Colonic mucosa (tissue), 4 donors: ENCODE measurements at regions not wholly inside any gene's neighbourhood (a gene's known extent, or its start where the extent isn't known, plus 50 kb on each side); places are given as distances from the start of the nearest gene placed in this dataset.
"Not testable (repeated sequence)": the region's sequence is repeated elsewhere in the genome, so short reads cannot be mapped to it uniquely, and the experiment has no call there.

Experiments
- DNase-seq: peaks from one replicate; pipeline ENCODE4 v3.0.0-alpha.2; 2020
- H3K27ac ChIP-seq: fragments of 200-600 bp; one replicate; pipeline ENCODE4 v1.8.0; 2021
- H3K27me3 ChIP-seq: fragments of 200-600 bp; one replicate; pipeline ENCODE4 v1.8.0; 2021
- H3K36me3 ChIP-seq: fragments of 200-600 bp; one replicate; pipeline ENCODE4 v1.8.0; 2021
- H3K4me1 ChIP-seq: fragments of 200-600 bp; one replicate; pipeline ENCODE4 v1.8.0; 2021; ENCODE audit warnings: mild to moderate bottlenecking
- H3K4me3 ChIP-seq: fragments of 200-600 bp; one replicate; pipeline ENCODE4 v1.8.0; 2021
- H3K9ac ChIP-seq, 2 donors: one replicate each; pipeline ENCODE4 v1.7.0; 2013; ENCODE audit warnings: control low read depth in 2 of 2, low read depth in 2 of 2, low read length in 2 of 2
- H3K9me3 ChIP-seq: fragments of 200-600 bp; one replicate; pipeline ENCODE4 v1.8.0; 2021
- intact Hi-C: fragments of 100-400 bp; cut with DNase I; formaldehyde crosslinking; loops from one replicate; pipeline ENCODE4 v1.14.1; 2022
- TF ChIP-seq, protein P1 (sequence below): fragments of 200-600 bp; IDR thresholded peaks from one replicate; pipeline ENCODE4 v1.8.0; 2022; ENCODE audit warnings: antibody characterized with exemption, mild to moderate bottlenecking
- donor health status: healthy.
- donor health status: DM: no; HTN: no; CAD: no.
- donor health status: DM: no; HTN: no; CAD: no.

DNA sequence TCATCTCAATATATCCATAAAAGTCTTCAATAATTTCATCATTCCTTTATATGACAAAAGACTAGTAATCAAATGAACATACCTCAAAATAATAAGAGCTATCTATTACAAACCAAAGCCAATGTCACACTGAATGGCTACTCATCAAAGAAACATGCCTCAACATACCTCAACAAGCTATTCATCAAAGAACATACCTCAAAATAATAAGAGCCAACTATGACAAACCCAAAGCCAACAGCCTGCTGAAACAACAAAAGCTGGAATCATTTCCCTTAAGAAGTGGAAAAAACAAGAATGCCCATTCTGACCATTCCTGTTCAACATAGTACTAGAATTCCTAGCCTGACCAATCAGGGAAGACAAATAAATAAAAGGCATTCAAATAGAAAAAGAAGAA, 1373.7 kb downstream of the BRINP3 start:
- Histone ChIP-seq H3K36me3 (no peaks in the 10 kb centered on the region), H3K9me3 (no peaks in the 10 kb centered on the region), H3K4me1 (no peaks in the 10 kb centered on the region), H3K27ac (no peak overlapping the region), H3K4me3 (no peak overlapping the region), H3K9ac (no peak overlapping the region), H3K27me3 (no peaks in the 10 kb centered on the region)
- TF ChIP-seq, protein P1, sequence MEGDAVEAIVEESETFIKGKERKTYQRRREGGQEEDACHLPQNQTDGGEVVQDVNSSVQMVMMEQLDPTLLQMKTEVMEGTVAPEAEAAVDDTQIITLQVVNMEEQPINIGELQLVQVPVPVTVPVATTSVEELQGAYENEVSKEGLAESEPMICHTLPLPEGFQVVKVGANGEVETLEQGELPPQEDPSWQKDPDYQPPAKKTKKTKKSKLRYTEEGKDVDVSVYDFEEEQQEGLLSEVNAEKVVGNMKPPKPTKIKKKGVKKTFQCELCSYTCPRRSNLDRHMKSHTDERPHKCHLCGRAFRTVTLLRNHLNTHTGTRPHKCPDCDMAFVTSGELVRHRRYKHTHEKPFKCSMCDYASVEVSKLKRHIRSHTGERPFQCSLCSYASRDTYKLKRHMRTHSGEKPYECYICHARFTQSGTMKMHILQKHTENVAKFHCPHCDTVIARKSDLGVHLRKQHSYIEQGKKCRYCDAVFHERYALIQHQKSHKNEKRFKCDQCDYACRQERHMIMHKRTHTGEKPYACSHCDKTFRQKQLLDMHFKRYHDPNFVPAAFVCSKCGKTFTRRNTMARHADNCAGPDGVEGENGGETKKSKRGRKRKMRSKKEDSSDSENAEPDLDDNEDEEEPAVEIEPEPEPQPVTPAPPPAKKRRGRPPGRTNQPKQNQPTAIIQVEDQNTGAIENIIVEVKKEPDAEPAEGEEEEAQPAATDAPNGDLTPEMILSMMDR = no peak
- intact Hi-C loops = no loop called here
- DNase-seq = no peak

DNA sequence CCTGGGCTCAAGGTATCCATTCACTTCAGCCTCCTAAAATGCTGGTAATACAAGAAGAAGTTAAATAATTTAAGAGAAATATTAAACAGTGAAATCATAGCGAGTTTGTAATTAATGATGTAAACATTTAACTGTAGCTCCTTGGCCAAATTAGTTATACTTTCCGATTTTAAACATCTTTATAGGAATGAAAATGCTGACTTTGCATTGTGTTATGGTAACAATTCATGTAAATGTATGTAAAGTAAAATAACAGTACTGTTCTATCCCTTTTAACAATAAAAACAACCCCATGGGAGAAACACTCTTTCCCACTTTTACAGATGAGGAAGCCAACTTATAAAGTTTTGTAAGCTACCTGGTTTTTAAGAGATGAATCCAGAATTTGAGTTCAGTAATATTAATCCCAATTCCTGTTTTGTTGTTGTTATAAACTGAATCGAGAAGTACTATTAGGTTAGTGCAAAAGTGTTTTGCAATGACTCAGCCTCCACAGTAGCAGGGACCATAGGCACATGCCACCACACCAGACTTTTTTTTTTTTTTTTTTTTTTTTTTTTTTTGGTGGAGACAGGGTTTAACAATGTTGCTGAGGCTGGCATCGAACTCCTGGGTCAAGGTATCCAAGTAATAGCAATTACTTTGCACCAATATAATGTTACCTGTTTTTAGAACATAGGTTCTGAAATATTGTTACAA, 1360.4 kb downstream of the BRINP3 start:
- Histone ChIP-seq H3K27me3 (no peaks in the 10 kb centered on the region), H3K36me3 (no peaks in the 10 kb centered on the region), H3K27ac (no peak overlapping the region), H3K9me3 (no peaks in the 10 kb centered on the region), H3K4me1 (no peaks in the 10 kb centered on the region), H3K4me3 (no peak overlapping the region), H3K9ac (no peak overlapping the region)
- intact Hi-C loops = no loop called here
- TF ChIP-seq, protein P1 = no peak
- no peak for DNase-seq

DNA sequence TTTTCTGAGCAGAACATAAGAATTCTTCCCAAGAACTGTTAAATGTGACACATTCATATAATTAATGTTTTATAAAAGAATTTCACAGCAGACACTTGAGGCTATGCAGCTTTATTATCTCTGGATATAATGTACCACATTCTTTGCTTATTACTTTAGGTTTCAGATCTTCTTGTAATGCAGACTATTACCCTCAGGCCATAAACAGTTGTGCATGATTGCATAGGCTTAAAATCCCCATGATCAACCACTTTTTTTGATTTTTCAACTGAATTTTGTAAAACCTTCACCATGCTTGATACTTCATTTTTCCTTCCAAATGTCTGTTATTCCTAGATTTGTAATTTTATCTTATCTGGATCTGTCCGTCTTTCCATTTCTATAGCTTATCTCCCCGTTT, 1355.7 kb downstream of the BRINP3 start:
- H3K9me3 ChIP-seq = no peaks in the 10 kb centered on the region
- intact Hi-C loops = no loop called here
- no peak overlapping the region for H3K9ac ChIP-seq
- no peak for DNase-seq
- no peak overlapping the region for H3K27ac ChIP-seq
- TF ChIP-seq, protein P1 = no peak
- no peaks in the 10 kb centered on the region for H3K27me3 ChIP-seq
- H3K4me3 ChIP-seq = no peak overlapping the region
- H3K36me3 ChIP-seq = no peaks in the 10 kb centered on the region
- H3K4me1 ChIP-seq = no peaks in the 10 kb centered on the region

DNA sequence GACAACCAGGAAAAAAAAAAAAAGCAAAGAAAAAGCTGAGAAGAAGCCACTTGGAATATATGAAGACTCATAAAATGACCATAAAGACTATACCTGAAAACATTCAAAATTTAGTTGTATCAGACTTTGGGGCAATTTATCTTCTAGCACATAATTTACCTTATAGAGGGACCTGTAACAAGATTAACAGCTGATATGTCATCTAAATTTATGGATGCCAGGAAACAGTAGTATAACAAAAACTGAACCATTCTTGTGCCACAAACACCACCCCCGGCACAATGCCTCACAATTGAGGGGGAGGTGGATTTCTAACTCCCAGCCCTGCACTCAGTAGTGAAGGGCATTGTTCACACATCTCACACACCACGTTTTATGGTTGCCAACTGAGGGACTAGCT, 1352.0 kb downstream of the BRINP3 start:
- intact Hi-C loops = no loop called here
- no peaks in the 10 kb centered on the region for H3K9me3 ChIP-seq
- DNase-seq = no peak
- TF ChIP-seq, protein P1 = no peak
- H3K27me3 ChIP-seq = no peaks in the 10 kb centered on the region
- no peak overlapping the region for H3K27ac ChIP-seq
- H3K9ac ChIP-seq = no peak overlapping the region
- H3K36me3 ChIP-seq = no peaks in the 10 kb centered on the region
- H3K4me3 ChIP-seq = no peak overlapping the region
- no peaks in the 10 kb centered on the region for H3K4me1 ChIP-seq

DNA sequence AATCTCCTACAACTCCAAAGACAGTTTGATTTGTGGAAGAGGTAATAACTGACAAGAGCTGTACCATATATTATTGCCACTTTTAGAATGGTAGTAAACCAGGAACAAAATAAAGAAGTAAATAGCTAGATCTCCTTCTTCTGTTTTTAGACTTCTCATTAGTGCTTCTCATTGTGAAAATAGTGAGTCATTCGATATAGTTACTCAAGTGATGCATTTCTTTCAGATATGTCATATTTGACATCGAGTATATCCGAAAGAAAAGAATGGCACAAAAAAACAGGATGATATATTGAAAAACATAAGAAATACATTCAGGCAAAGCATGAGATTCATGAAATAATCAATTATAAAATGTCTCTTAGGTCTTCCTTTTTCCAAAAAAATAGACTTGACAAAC, 1346.1 kb downstream of the BRINP3 start:
- Histone ChIP-seq H3K27me3 (no peaks in the 10 kb centered on the region), H3K9ac (no peak overlapping the region), H3K36me3 (no peaks in the 10 kb centered on the region), H3K27ac (no peak overlapping the region), H3K9me3 (no peaks in the 10 kb centered on the region), H3K4me3 (no peak overlapping the region), H3K4me1 (no peaks in the 10 kb centered on the region)
- DNase-seq = no peak
- intact Hi-C loops = no loop called here
- TF ChIP-seq, protein P1 = no peak

DNA sequence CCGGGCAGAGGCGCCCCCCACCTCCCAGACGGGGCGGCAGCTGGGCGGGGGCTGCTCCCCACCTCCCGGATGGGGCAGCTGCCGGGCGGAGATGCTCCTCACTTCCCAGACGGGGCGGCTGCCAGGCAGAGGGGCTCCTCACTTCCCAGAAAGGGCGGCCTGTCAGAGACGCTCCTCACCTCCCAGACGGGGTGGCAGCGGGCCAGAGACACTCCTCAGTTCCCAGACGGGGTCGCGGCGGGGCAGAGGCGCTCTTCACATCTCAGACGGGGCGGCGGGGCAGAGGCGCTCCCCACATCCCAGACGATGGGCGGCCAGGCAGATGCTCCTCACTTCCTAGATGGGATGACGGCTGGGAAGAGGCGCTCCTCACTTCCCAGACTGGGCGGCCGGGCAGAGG, 1337.9 kb downstream of the BRINP3 start:
- H3K9ac ChIP-seq, H3K36me3 ChIP-seq, H3K27me3 ChIP-seq, H3K4me1 ChIP-seq, H3K9me3 ChIP-seq, intact Hi-C loops, H3K27ac ChIP-seq, DNase-seq, H3K4me3 ChIP-seq: not testable (repeated sequence)
